ENCODE measurements at regions not wholly inside any gene's neighbourhood (a gene's known extent, or its start where the extent isn't known, plus 50 kb on each side); places are given as distances from the start of the nearest gene placed in this dataset.

GRCh38 chr2:200165687-200166086 is 140.8 kb upstream of the SPATS2L start:
- Histone ChIP-seq H3K4me2 (ENCODE audit: insufficient read depth, low read length) (no peak overlapping the region), H2AFZ (ENCODE audit: low read depth, low read length) (no peak overlapping the region), H3K27me3 (ENCODE audit: control insufficient read depth in 2 of 2, insufficient read depth in 2 of 2, low read length in 2 of 2) (peaks cover 3 to 15% of the 10 kb centered on the region in 2 experiments), H3K9ac (replicated peaks; ENCODE audit: extremely low read depth, insufficient read depth, low read length) (no peak overlapping the region), H4K20me1 (replicated peaks; ENCODE audit: control insufficient read depth, extremely low read depth, insufficient read depth, low read length) (no peaks in the 10 kb centered on the region), H3K4me1 (ENCODE audit: control insufficient read depth, extremely low read depth, insufficient read depth, low read length) (no peaks in the 10 kb centered on the region), H3K4me3 (replicated peaks in 1 of 3; ENCODE audit: insufficient read depth in 1 of 3, low read depth in 1 of 3, low read length in 3 of 3) (no peak overlapping the region), H3K9me1 (replicated peaks; ENCODE audit: control insufficient read depth, extremely low read depth, insufficient read depth, low read length) (no peaks in the 10 kb centered on the region), H3K79me2 (ENCODE audit: control insufficient read depth, insufficient read depth, low read length) (no peaks in the 10 kb centered on the region), H3K36me3 (ENCODE audit: control insufficient read depth in 2 of 2, extremely low read depth in 1 of 2, insufficient read depth in 2 of 2, low read length in 2 of 2) (no peaks in the 10 kb centered on the region), H3K27ac (ENCODE audit: insufficient read depth, low read depth, low read length) (no peak overlapping the region), H3K9me3 (replicated peaks; ENCODE audit: control insufficient read depth, insufficient read depth, low read length) (no peaks in the 10 kb centered on the region)
- ChIA-PET POLR2A (no interaction called here), CTCF (interaction anchor here (1.4 kb wide), 1 partner anchor 12 kb away, joined by 3 read pairs; no protein-coding TSS in a partner anchor)
- no TSS peak for BruUV-seq (replicated peaks)
- dilution Hi-C loops (cut with MboI; ENCODE audit: extremely low pct_ligation_motif_present, low sequenced_read_pairs) (no loop called here), intact Hi-C loops (cut with micrococcal nuclease) (no loop called here)
- FAIRE-seq (no peak), DNase-seq (ENCODE audit: low read depth, low spot score) (no peak)
- TF ChIP-seq FOS (IDR thresholded peaks at IDR 0.05; ENCODE audit: borderline replicate concordance, insufficient read depth, low read length) (no peak), GATA2 (IDR thresholded peaks at IDR 0.05; ENCODE audit: insufficient read depth, insufficient read length, low read depth, low read length) (no peak), POLR2A (IDR thresholded peaks at IDR 0.05; ENCODE audit: low read depth, low read length) (no peak), MYC (IDR thresholded peaks at IDR 0.05; ENCODE audit: low read depth, low read length) (no peak), EZH2 (IDR thresholded peaks at IDR 0.05; ENCODE audit: borderline replicate concordance, low read depth, low read length, severe bottlenecking) (no peak), CTCF (IDR thresholded peaks at IDR 0.05; ENCODE audit: extremely low read depth in 1 of 2, insufficient read depth in 1 of 2, low read depth in 1 of 2, low read length in 2 of 2) (no peak), MAX (IDR thresholded peaks at IDR 0.05; ENCODE audit: insufficient read depth, insufficient read length) (no peak), POLR2AphosphoS5 (IDR thresholded peaks at IDR 0.05; ENCODE audit: insufficient read depth, low read depth, low read length) (no peak), JUN (IDR thresholded peaks at IDR 0.05; ENCODE audit: borderline replicate concordance, insufficient read depth, insufficient read length, low read depth) (no peak)

Data from endothelial cell of umbilical vein (primary cell).